ENCODE measurements at regions not wholly inside any gene's neighbourhood (a gene's known extent, or its start where the extent isn't known, plus 50 kb on each side); places are given as distances from the start of the nearest gene placed in this dataset.

DNA sequence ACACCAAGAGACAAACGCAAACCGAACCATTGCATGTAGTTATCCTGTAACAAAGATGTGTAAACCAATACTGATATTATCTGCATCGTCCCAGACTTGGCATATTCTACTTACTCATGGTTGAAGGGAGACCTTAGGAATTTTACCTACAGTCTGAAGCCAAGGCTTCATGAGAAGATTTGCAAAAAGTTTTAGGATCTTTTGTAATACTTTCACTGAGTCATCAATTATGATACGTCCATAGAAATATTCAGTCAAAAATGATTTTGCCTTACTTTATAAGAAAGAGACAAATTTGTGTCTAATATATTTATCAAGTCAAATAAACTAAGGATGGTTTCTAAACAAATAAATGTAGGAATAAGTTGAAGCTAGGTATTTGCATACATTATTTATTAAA lies 1176.1 kb upstream of the ADGRL2 start:
- TF ChIP-seq, protein P1, sequence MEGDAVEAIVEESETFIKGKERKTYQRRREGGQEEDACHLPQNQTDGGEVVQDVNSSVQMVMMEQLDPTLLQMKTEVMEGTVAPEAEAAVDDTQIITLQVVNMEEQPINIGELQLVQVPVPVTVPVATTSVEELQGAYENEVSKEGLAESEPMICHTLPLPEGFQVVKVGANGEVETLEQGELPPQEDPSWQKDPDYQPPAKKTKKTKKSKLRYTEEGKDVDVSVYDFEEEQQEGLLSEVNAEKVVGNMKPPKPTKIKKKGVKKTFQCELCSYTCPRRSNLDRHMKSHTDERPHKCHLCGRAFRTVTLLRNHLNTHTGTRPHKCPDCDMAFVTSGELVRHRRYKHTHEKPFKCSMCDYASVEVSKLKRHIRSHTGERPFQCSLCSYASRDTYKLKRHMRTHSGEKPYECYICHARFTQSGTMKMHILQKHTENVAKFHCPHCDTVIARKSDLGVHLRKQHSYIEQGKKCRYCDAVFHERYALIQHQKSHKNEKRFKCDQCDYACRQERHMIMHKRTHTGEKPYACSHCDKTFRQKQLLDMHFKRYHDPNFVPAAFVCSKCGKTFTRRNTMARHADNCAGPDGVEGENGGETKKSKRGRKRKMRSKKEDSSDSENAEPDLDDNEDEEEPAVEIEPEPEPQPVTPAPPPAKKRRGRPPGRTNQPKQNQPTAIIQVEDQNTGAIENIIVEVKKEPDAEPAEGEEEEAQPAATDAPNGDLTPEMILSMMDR (IDR thresholded peaks at IDR 0.05) = no peak
- ATAC-seq (no peak), DNase-seq (no peak)
- Histone ChIP-seq H3K27ac (no peak overlapping the region), H3K36me3 (no peaks in the 10 kb centered on the region), H3K4me1 (no peaks in the 10 kb centered on the region), H3K27me3 (no peaks in the 10 kb centered on the region), H3K9me3 (no peaks in the 10 kb centered on the region), H3K4me3 (no peak overlapping the region)
- intact Hi-C loops (cut with DNase I) = no loop called here

DNA sequence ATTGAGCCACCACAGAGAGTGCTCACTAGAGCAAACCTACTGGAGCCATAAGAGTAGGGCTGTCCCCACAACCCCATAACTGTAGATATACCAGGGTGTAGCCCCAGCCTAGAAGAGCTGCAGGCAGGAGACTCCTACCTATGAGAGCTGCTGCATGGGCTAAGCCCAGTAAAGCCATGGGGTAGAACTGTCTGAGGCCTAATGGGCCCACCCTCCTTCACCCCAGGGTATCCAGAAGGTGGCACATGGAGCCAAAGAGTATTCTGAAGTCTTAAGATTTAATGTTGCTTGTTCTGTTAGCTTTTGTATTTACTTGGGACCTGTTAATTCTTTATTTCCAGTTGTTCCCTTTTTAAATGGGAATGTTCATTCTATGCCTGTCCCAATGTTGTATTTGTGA lies 1193.7 kb upstream of the ADGRL2 start:
- no peak overlapping the region for H3K27ac ChIP-seq
- no peaks in the 10 kb centered on the region for H3K36me3 ChIP-seq
- intact Hi-C loops (cut with DNase I) = no loop called here
- no peak overlapping the region for H3K4me3 ChIP-seq
- DNase-seq (no peak), ATAC-seq (no peak)
- no peaks in the 10 kb centered on the region for H3K4me1 ChIP-seq
- H3K9me3 ChIP-seq = no peaks in the 10 kb centered on the region
- H3K27me3 ChIP-seq = no peaks in the 10 kb centered on the region
- TF ChIP-seq, protein P1 (IDR thresholded peaks at IDR 0.05) = no peak

DNA sequence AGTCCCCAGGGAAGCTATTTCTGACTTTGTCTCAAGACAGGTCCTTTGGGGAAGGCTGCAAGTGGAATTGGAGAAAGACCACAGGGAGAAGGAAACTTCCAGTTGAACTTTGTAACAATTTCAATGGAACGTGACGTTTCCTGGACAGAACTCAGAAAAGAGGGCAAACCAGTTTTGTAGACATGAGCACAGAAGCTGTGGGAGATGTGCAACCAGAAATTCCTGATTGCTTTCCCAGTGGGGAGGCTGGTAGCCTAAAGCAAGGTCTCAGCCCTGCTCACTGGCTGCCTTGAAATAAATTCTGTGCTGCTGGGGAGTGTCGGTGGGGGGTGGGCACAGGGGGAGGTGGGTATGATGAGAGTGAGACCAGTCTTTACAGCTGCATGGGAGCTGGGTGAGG lies 1206.7 kb upstream of the ADGRL2 start:
- no peak overlapping the region for H3K27ac ChIP-seq
- no peaks in the 10 kb centered on the region for H3K4me1 ChIP-seq
- ATAC-seq = no peak
- H3K9me3 ChIP-seq = no peaks in the 10 kb centered on the region
- H3K27me3 ChIP-seq = no peaks in the 10 kb centered on the region
- intact Hi-C loops (cut with DNase I) = no loop called here
- TF ChIP-seq, protein P1 (IDR thresholded peaks at IDR 0.05) = no peak
- DNase-seq = no peak
- H3K4me3 ChIP-seq = no peak overlapping the region
- H3K36me3 ChIP-seq = no peaks in the 10 kb centered on the region

DNA sequence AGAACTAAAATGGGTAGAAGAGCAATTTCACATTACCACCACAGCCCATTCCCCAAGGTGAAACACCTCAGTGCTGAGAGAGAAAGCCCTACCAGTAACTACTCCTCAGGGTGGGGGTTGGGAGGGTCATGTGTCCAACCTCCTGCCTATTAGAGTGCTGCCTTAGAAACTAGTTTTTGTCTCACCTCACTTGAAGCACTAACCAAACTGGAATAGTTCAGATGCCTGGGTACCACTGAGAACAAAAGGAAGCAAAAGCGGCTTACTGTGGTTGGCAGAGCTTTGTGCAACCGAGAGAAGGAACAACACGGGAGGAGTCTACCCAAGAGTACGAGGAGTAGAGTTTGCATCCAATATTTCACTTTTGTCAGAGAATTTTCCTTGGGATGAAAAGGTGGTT lies 1207.5 kb upstream of the ADGRL2 start:
- intact Hi-C loops (cut with DNase I) = no loop called here
- no peak overlapping the region for H3K4me3 ChIP-seq
- DNase-seq (no peak), ATAC-seq (no peak)
- H3K36me3 ChIP-seq = no peaks in the 10 kb centered on the region
- H3K4me1 ChIP-seq = no peaks in the 10 kb centered on the region
- H3K27me3 ChIP-seq = no peaks in the 10 kb centered on the region
- TF ChIP-seq, protein P1 (IDR thresholded peaks at IDR 0.05) = no peak
- H3K9me3 ChIP-seq = no peaks in the 10 kb centered on the region
- H3K27ac ChIP-seq = no peak overlapping the region

DNA sequence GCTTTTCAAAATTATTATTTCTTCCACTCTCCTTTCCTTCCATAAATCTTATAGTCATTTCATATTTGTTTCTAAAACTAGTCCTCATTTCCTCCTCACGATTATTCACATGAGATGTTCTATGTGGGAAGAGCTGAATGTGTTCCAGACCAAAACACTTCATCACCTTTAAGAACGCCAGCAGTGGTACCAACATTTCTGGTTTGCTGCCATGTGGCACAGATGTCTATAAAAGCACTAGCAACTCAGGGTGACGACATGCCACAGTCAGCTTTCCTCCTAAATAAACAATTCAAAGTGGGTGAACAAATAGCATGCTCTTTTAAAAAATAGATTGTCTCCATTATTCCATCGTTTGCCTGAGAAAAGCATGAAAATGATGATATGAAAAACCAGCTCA lies 1217.8 kb upstream of the ADGRL2 start:
- Histone ChIP-seq H3K27ac (no peak overlapping the region), H3K36me3 (no peaks in the 10 kb centered on the region), H3K9me3 (no peaks in the 10 kb centered on the region), H3K4me1 (no peaks in the 10 kb centered on the region), H3K4me3 (no peak overlapping the region), H3K27me3 (no peaks in the 10 kb centered on the region)
- no peak for ATAC-seq
- TF ChIP-seq, protein P1 (IDR thresholded peaks at IDR 0.05) = no peak
- intact Hi-C loops (cut with DNase I) = no loop called here
- DNase-seq = no peak

DNA sequence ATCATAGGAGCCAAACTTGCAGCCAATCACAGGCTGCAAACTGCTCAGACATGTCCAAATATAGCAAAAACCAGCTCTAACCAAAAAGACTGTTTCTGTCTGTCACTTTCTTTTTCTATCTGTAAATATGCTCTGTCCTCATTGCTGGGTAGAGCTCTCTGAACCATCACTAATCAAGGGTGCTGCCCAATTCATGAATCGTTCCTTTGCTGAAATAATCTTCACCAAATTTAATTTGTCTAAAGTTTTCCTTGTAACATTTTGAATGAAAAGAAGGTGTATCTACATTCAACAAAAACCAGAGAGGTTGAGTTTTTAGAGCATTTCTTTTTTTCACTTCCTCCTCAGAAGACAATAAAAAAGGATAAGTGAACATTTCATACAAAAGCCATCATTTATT lies 1221.7 kb upstream of the ADGRL2 start:
- Histone ChIP-seq H3K4me3 (no peak overlapping the region), H3K9me3 (no peaks in the 10 kb centered on the region), H3K4me1 (no peaks in the 10 kb centered on the region), H3K27me3 (no peaks in the 10 kb centered on the region), H3K36me3 (no peaks in the 10 kb centered on the region), H3K27ac (no peak overlapping the region)
- DNase-seq (no peak), ATAC-seq (no peak)
- intact Hi-C loops (cut with DNase I) = no loop called here
- TF ChIP-seq, protein P1 (IDR thresholded peaks at IDR 0.05) = no peak
